ENCODE measurements at regions not wholly inside any gene's neighbourhood (a gene's known extent, or its start where the extent isn't known, plus 50 kb on each side); places are given as distances from the start of the nearest gene placed in this dataset.

DNA sequence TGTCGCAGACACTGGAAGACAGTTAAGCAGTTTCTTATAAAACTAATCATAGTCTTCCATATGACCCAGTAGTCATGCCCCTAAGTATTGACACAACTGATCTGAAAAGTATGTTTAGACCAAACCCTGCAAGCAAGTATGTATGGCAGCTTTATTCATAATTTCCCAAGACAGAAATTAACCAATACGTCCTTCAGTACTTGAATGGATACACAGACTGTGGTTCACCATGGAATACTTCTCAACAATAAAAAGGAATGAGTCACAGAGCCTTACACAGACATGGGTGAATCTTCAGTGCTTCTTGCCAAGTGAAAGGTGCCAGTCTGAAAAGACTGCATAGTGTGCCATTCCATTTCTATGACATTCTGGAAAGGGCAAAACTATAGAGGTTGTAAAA, 50.2 kb upstream of the AKR1E2 start:
- TF ChIP-seq, protein P1, sequence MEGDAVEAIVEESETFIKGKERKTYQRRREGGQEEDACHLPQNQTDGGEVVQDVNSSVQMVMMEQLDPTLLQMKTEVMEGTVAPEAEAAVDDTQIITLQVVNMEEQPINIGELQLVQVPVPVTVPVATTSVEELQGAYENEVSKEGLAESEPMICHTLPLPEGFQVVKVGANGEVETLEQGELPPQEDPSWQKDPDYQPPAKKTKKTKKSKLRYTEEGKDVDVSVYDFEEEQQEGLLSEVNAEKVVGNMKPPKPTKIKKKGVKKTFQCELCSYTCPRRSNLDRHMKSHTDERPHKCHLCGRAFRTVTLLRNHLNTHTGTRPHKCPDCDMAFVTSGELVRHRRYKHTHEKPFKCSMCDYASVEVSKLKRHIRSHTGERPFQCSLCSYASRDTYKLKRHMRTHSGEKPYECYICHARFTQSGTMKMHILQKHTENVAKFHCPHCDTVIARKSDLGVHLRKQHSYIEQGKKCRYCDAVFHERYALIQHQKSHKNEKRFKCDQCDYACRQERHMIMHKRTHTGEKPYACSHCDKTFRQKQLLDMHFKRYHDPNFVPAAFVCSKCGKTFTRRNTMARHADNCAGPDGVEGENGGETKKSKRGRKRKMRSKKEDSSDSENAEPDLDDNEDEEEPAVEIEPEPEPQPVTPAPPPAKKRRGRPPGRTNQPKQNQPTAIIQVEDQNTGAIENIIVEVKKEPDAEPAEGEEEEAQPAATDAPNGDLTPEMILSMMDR (IDR thresholded peaks at IDR 0.05), result no peak
- WGBS, 2 donors, result 96 to 99% methylated on average over 2 of the region's 2 CpGs
- no peak for ATAC-seq
- intact Hi-C loops (cut with DNase I), result loop anchor here in 2 of 10 donors (10.0 kb wide), 2 partner anchors 1311 to 1581 kb away; no protein-coding TSS in a partner anchor
- DNase-seq, result no peak
- Histone ChIP-seq H3K27ac (no peak overlapping the region), H3K4me3 (no peak overlapping the region), H3K27me3 (no peaks in the 10 kb centered on the region), H3K36me3 (no peaks in the 10 kb centered on the region), H3K9me3 (no peaks in the 10 kb centered on the region), H3K4me1 (peaks cover 0 to 25% (median 19%) of the 10 kb centered on the region in 9 donors)

DNA sequence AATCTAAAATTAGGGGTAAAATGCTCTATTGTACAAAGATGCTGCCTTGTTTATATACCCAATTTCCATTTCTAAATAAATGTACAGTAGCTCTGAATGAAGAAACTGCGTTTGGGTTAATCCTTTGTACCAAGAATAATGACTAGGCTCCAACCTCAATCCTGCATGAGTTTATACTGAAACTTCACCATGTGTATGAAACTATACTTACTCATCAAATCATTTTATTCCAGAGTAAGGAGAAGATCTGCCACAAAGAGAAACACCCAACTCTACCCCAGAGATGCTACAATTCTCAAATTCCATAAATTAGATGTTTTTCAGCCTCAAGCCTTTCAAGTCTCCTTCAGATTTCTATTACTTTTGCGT, 53.8 kb upstream of the AKR1E2 start:
- no peak for DNase-seq

DNA sequence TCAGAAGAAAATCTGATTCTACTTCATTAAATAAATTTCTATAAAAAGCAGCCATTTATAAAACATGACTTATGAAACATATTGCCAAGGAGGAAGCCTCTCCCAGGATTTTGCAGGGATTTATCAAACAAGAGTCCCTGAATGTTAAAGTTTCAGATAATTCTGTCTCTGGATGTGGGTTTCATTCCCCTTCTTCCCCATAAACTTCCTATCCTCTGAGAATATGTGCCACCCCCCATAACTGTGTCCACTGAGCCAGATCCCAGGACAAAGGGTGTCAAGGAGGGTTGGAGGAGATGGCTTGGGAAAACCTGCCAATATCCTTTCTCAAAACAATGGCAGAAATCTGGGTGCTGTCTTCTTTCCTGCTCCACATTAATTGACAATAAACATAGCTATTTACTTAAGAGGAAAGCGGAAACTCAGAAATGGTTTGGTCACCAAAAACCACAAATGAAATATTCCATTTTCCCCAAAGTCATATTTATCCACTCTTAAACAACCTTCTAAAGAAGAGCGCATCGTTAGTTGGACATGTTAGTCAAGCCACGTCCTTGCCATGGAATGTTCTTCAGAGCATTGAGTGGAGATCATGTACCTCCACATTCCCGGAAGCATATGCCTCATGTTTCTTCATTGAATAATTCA, 54.3 kb upstream of the AKR1E2 start:
- intact Hi-C loops (cut with DNase I), result loop anchor here in 9 of 10 donors (1.0 to 10.0 kb wide), 9 partner anchors 114 to 1577 kb away; no protein-coding TSS in a partner anchor
- H3K36me3 ChIP-seq, result no peaks in the 10 kb centered on the region
- TF ChIP-seq, protein P1 (IDR thresholded peaks at IDR 0.05), result no peak
- DNase-seq (no peak), ATAC-seq (no peak)
- no peaks in the 10 kb centered on the region for H3K9me3 ChIP-seq
- H3K27ac ChIP-seq, result peak overlapping the region in 9 of 10 donors; percentile 40 to 74 (median 63)
- 79 to 87% methylated on average over 5 of the region's 5 CpGs for WGBS, 2 donors
- peaks cover 2 to 47% (median 23%) of the 10 kb centered on the region in 9 donors for H3K4me1 ChIP-seq
- no peak overlapping the region for H3K4me3 ChIP-seq
- no peaks in the 10 kb centered on the region for H3K27me3 ChIP-seq

More for the DNA sequence above, 53.8 kb upstream of the AKR1E2 start:
- Histone ChIP-seq H3K27me3 (no peaks in the 10 kb centered on the region), H3K9me3 (no peaks in the 10 kb centered on the region), H3K27ac (peak overlapping the region in 6 of 10 donors; percentile 55 to 74 (median 66)), H3K4me3 (no peak overlapping the region), H3K4me1 (peaks cover 0 to 42% (median 18%) of the 10 kb centered on the region in 9 donors), H3K36me3 (no peaks in the 10 kb centered on the region)
- no peak for ATAC-seq
- intact Hi-C loops (cut with DNase I), result loop anchor here in 7 of 10 donors (5.0 to 10.0 kb wide), 5 partner anchors 115 to 1577 kb away; no protein-coding TSS in a partner anchor
- TF ChIP-seq, protein P1 (IDR thresholded peaks at IDR 0.05), result no peak
- 91 to 92% methylated on average over 2 of the region's 2 CpGs for whole genome bisulfite sequencing, 2 donors

DNA sequence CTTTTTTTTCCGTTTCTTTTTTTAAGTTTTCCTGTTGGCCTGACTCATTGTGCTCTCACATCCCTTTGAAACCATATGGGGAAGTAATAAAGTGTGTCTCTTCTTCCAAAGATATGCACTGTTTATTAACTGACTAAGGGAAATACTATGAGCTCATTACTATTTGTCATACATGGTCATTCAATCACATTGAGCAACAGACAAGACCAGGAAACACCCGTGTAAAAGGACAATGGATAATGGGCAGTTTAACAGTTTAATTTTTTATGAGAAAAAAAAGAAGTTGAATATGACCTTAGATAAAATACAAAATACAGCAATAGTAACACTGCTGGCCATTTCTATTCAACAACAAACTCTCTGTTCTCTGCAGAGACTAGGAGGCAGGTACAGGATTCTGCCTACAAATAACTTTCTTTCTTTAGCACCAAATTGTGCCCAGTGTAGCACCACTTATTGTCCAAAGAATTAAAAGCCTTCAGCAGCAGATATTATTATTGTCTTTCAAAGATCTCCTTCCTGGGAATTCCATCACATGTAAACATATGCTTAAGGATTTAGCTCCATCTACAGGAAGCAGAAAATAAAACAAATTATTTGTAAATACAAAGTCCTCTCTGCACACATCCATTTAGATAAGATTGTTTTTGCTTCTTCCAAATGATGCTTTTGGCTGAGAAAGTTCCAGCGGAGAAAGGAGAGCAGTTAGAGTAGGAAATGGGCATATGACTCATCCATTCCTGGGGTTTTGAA, 55.0 kb upstream of the AKR1E2 start:
- H3K27ac ChIP-seq, result peak overlapping the region in 9 of 10 donors; percentile 40 to 74 (median 63)
- H3K9me3 ChIP-seq, result no peaks in the 10 kb centered on the region
- H3K4me3 ChIP-seq, result no peak overlapping the region
- TF ChIP-seq, protein P1 (IDR thresholded peaks at IDR 0.05), result peak; percentile 18 to 65 (median 48)
- peaks cover 5 to 54% (median 30%) of the 10 kb centered on the region in 9 donors for H3K4me1 ChIP-seq
- no peaks in the 10 kb centered on the region for H3K27me3 ChIP-seq
- intact Hi-C loops (cut with DNase I), result loop anchor here in 9 of 10 donors (1.0 to 10.0 kb wide), 9 partner anchors 114 to 1576 kb away; no protein-coding TSS in a partner anchor
- no peaks in the 10 kb centered on the region for H3K36me3 ChIP-seq
- 16 to 38% methylated on average over 3 of the region's 3 CpGs for WGBS, 2 donors
- no peak for DNase-seq
- ATAC-seq, result peak; percentile 74 to 96 (median 90)
